Gastroesophageal sphincter (tissue), 3 donors: ENCODE measurements at regions not wholly inside any gene's neighbourhood (a gene's known extent, or its start where the extent isn't known, plus 50 kb on each side); places are given as distances from the start of the nearest gene placed in this dataset.

Experiments
- CTCF ChIP-seq, 4 experiments: fragments of 200-600 bp in 2 of 4; fragments of 450-650 bp in 2 of 4; sonication (generic) in 1 of 4; IDR thresholded peaks; one replicate each; pipeline ENCODE4 v1.5.1; 2017 to 2019; ENCODE audit warnings: antibody characterized with exemption in 4 of 4, mild to moderate bottlenecking in 2 of 4, moderate library complexity in 2 of 4
- POLR2A ChIP-seq, 2 donors: fragments of 450-650 bp; IDR thresholded peaks; one replicate each; pipeline ENCODE4 v1.6.1; 2017; ENCODE audit warnings: antibody characterized with exemption in 2 of 2, mild to moderate bottlenecking in 2 of 2, moderate library complexity in 1 of 2

GRCh38 chr12:65561798-65562382, 262.4 kb upstream of the HMGA2 start:
- TF ChIP-seq CTCF (IDR thresholded peaks at IDR 0.05), result no peak
- TF ChIP-seq POLR2A (IDR thresholded peaks at IDR 0.05), result no peak
